Karpas-422 (cell line): ENCODE measurements at regions not wholly inside any gene's neighbourhood (a gene's known extent, or its start where the extent isn't known, plus 50 kb on each side); places are given as distances from the start of the nearest gene placed in this dataset.

ENCODE experiments used
- DNase-seq: peaks from one replicate; pipeline ENCODE4 v3.0.0-alpha.2; 2015
- H2AFZ ChIP-seq: fragments of 200-600 bp; sonication (generic); 2 replicates; pipeline ENCODE4 v1.6.1; 2014; ENCODE audit warnings: antibody characterized with exemption, low read length, mixed read lengths
- H3K27ac ChIP-seq: fragments of 200-600 bp; sonication (generic); 2 replicates; pipeline ENCODE4 v1.5.1; 2014; ENCODE audit warnings: mild to moderate bottlenecking, low read length, moderate library complexity
- H3K27me3 ChIP-seq: fragments of 200-600 bp; sonication (generic); 2 replicates; pipeline ENCODE4 v1.6.1; 2014; ENCODE audit warnings: low read length, mixed read lengths
- H3K36me3 ChIP-seq: fragments of 200-600 bp; sonication (generic); 2 replicates; pipeline ENCODE4 v1.6.1; 2014; ENCODE audit warnings: low read length, mixed read lengths; ENCODE audit not compliant: insufficient read depth
- H3K4me1 ChIP-seq: fragments of 200-600 bp; sonication (generic); 2 replicates; pipeline ENCODE4 v1.6.1; 2014; ENCODE audit warnings: mild to moderate bottlenecking, low read length, mixed read lengths
- H3K4me2 ChIP-seq: fragments of 200-600 bp; sonication (generic); 2 replicates; pipeline ENCODE4 v1.6.1; 2014; ENCODE audit warnings: low read length, low read depth, mild to moderate bottlenecking; ENCODE audit not compliant: poor library complexity, severe bottlenecking
- H3K4me3 ChIP-seq: fragments of 200-600 bp; sonication (generic); 2 replicates; pipeline ENCODE4 v1.5.1; 2014; ENCODE audit warnings: mild to moderate bottlenecking, antibody characterized with exemption, low read length, mixed read lengths
- H3K79me2 ChIP-seq: fragments of 200-600 bp; sonication (generic); 2 replicates; pipeline ENCODE4 v1.6.1; 2014; ENCODE audit warnings: mild to moderate bottlenecking, low read length, mixed read lengths
- H3K9ac ChIP-seq: fragments of 200-600 bp; sonication (generic); 2 replicates; pipeline ENCODE4 v1.6.0; 2014; ENCODE audit warnings: low read length
- H3K9me2 ChIP-seq: fragments of 200-600 bp; sonication (generic), shearing (Covaris generic); replicated peaks from 2 replicates; pipeline ENCODE4 v1.6.0; 2014; ENCODE audit warnings: mild to moderate bottlenecking, low read length, moderate library complexity; ENCODE audit not compliant: insufficient read depth
- H3K9me3 ChIP-seq: fragments of 300-700, 200-600 bp; sonication (generic); 2 replicates; pipeline ENCODE4 v1.6.1; 2014; ENCODE audit warnings: low read length, mixed read lengths
- H4K20me1 ChIP-seq: fragments of 200-600 bp; sonication (generic); 2 replicates; pipeline ENCODE4 v1.6.1; 2014; ENCODE audit warnings: mild to moderate bottlenecking, antibody characterized with exemption, low read length, low read depth; ENCODE audit not compliant: insufficient read depth

DNA sequence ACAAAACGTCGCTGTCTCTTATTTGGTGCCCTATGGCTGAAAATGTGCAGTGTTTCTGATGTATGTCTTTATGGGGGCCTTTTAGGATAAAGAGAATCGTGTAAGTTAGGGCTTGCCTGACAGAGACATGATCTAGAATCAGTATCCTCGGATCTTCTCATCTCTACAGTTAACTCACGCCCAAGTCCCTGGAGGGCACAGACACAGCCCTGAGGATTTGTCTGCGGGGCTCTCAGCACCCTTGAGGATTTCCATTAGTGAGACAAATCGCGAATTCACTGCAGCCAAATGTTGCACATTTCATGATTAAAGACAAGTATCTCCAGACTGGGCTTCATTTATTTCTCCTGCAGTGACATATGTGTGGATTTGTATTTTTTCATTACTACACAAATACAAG lies 552.7 kb downstream of the C6orf118 start:
- no peak overlapping the region for H3K4me2 ChIP-seq
- H3K27ac ChIP-seq = no peak overlapping the region
- no peaks in the 10 kb centered on the region for H4K20me1 ChIP-seq
- no peak for DNase-seq
- H2AFZ ChIP-seq = no peak overlapping the region
- H3K9ac ChIP-seq = no peak overlapping the region
- peaks cover 4% of the 10 kb centered on the region for H3K9me3 ChIP-seq
- no peaks in the 10 kb centered on the region for H3K4me1 ChIP-seq
- no peaks in the 10 kb centered on the region for H3K9me2 ChIP-seq
- no peaks in the 10 kb centered on the region for H3K79me2 ChIP-seq
- no peak overlapping the region for H3K4me3 ChIP-seq
- H3K36me3 ChIP-seq = no peaks in the 10 kb centered on the region
- H3K27me3 ChIP-seq = no peaks in the 10 kb centered on the region

DNA sequence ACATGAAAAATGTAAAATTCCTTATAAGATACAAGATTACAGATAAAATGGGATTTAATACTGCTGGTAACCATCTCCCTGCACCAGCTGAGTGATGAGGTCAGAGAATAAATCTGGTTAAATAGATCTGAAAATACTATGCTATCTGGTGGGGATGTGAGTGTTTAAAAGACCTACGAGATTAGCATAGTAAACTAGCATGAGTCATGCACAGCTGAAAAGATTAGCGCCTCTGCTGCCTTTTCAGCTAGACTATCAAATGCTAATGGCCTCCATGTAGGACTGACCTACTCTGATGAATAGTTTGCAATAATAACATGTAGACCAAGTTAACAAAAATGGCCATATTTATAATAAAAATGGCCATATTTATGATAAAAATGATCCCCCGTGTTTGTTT lies 553.3 kb downstream of the C6orf118 start:
- Histone ChIP-seq H3K27ac (no peak overlapping the region), H3K79me2 (no peaks in the 10 kb centered on the region), H3K9me3 (peaks cover 4% of the 10 kb centered on the region; the same call in 1 of the 2 replicates), H4K20me1 (no peaks in the 10 kb centered on the region), H3K9ac (no peak overlapping the region), H2AFZ (no peak overlapping the region), H3K4me1 (no peaks in the 10 kb centered on the region), H3K9me2 (no peaks in the 10 kb centered on the region), H3K4me2 (no peak overlapping the region), H3K27me3 (no peaks in the 10 kb centered on the region), H3K4me3 (no peak overlapping the region), H3K36me3 (no peaks in the 10 kb centered on the region)
- DNase-seq = no peak

DNA sequence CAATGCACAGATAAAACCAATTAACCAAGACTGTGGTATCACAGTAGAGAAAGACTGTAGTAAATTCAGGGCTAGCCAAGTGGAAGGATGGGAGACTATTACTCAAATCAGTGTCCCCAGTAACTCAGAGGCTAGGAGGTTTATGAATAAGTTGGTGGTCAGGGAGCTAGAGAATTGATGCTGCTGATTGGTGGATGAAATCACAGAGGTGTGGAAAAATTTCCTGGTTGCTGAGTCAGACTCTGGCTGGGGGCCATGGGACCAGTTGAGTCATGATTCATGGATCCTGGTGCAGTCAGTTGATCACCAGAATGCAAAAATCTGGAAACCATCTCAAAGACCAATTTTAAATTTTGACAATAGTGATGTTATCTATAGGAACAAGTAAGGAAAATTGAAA lies 555.9 kb downstream of the C6orf118 start:
- Histone ChIP-seq H4K20me1 (no peaks in the 10 kb centered on the region), H3K27ac (no peak overlapping the region), H3K4me3 (no peak overlapping the region), H3K9me2 (no peaks in the 10 kb centered on the region), H3K79me2 (no peaks in the 10 kb centered on the region), H3K4me1 (no peaks in the 10 kb centered on the region), H3K4me2 (no peak overlapping the region), H3K9ac (no peak overlapping the region), H3K9me3 (peaks cover 13% of the 10 kb centered on the region), H2AFZ (no peak overlapping the region), H3K27me3 (no peaks in the 10 kb centered on the region), H3K36me3 (no peaks in the 10 kb centered on the region)
- DNase-seq = no peak

DNA sequence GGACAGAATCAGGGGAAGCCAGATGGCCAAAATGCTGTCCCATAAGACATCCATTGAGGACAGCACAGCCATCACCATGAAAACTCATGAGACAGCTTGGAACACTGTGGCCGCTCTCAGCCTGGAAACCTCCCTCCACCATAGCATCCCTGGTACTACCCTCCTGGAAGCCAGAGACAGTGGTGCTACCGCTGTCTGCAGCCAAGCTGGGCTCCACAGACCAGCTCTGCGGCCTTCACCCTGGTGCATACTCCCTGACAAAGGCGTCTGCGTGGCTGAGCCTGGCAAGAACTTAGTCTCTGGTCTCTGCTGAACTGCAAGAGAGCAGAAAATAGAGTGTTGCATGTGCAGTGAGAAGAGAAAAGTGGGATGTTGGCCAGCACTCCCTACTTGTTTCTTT lies 558.0 kb downstream of the C6orf118 start:
- no peaks in the 10 kb centered on the region for H4K20me1 ChIP-seq

DNA sequence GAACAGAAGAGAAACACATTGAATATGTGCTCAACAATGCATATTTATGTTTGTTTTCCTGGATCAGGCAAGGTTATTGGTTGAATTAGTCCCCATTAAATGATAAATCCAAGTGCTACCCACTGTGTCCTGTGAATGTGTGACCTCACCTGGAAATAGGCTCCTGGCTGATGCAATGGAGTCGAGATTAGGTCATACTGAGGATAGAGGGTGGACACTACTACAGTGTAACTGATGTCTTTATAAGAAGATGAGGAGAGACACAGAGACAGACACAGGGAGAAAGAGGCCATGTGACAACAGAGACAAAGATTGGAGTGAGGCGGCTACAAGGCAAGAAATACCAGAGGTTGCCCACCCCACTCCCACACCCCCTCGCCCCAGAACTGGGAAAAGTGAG lies 559.3 kb downstream of the C6orf118 start:
- H3K9me2 ChIP-seq = no peaks in the 10 kb centered on the region
- H4K20me1 ChIP-seq = no peaks in the 10 kb centered on the region
- H3K9me3 ChIP-seq = peaks cover 11% of the 10 kb centered on the region; the same call in 1 of the 2 replicates
- H3K4me3 ChIP-seq = no peak overlapping the region
- no peak overlapping the region for H3K27ac ChIP-seq
- DNase-seq = no peak
- H3K79me2 ChIP-seq = no peaks in the 10 kb centered on the region
- no peaks in the 10 kb centered on the region for H3K27me3 ChIP-seq
- H3K9ac ChIP-seq = no peak overlapping the region
- no peaks in the 10 kb centered on the region for H3K4me1 ChIP-seq
- no peak overlapping the region for H2AFZ ChIP-seq
- H3K36me3 ChIP-seq = no peaks in the 10 kb centered on the region
- no peak overlapping the region for H3K4me2 ChIP-seq

More for the DNA sequence above, 558.0 kb downstream of the C6orf118 start:
- Histone ChIP-seq H3K4me1 (no peaks in the 10 kb centered on the region), H3K27ac (no peak overlapping the region), H3K27me3 (no peaks in the 10 kb centered on the region), H3K9me3 (peaks cover 11% of the 10 kb centered on the region), H2AFZ (no peak overlapping the region), H3K4me3 (no peak overlapping the region), H3K9me2 (no peaks in the 10 kb centered on the region), H3K79me2 (no peaks in the 10 kb centered on the region), H3K36me3 (no peaks in the 10 kb centered on the region), H3K9ac (no peak overlapping the region), H3K4me2 (no peak overlapping the region)
- DNase-seq = no peak

DNA sequence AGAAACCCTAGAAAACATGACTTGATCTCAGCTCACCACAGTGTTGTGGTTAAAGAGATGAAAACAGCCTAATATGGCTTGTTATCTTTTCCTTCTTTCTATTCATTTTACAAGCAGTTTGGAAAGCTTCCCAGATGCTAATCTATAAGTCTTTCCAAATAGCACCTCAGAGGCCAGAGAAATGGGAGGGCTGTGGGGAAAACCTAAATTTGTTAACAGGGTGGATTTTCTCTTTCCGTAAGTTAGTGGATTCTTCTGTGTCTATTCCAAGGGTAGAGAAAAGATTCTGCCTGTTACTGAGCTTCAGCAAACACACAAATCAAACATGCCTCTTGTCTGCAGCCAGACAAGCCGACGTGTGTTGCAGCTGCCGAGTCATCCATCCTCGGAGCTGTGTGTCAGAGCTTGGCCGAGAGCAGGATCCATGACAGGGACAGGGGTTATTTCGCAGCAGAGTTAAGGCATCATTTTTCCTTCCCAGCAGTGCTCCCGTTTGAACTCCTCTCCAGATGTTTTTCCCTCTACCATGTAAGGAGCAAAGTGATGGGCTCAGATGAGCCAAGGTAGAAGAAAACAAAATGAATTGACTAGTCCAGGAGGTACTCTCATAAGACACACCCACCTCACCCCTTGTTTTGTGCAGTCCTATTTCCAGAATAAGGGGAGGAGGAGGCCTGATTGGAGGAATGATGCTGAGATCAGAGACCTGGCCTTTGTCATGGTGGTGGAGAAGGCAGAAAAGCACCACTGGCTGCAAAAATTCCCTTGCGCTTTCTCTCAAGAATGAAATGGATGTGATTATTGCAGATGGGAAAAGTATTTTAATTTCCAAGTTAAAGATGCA lies 560.0 kb downstream of the C6orf118 start:
- Histone ChIP-seq H3K4me3 (no peak overlapping the region), H3K4me2 (no peak overlapping the region), H3K27ac (no peak overlapping the region), H3K9me2 (no peaks in the 10 kb centered on the region), H3K36me3 (no peaks in the 10 kb centered on the region), H3K27me3 (no peaks in the 10 kb centered on the region), H4K20me1 (no peaks in the 10 kb centered on the region), H3K9me3 (peaks cover 11% of the 10 kb centered on the region; the same call in 1 of the 2 replicates), H3K79me2 (no peaks in the 10 kb centered on the region), H3K9ac (no peak overlapping the region), H2AFZ (no peak overlapping the region), H3K4me1 (no peaks in the 10 kb centered on the region)
- no peak for DNase-seq

DNA sequence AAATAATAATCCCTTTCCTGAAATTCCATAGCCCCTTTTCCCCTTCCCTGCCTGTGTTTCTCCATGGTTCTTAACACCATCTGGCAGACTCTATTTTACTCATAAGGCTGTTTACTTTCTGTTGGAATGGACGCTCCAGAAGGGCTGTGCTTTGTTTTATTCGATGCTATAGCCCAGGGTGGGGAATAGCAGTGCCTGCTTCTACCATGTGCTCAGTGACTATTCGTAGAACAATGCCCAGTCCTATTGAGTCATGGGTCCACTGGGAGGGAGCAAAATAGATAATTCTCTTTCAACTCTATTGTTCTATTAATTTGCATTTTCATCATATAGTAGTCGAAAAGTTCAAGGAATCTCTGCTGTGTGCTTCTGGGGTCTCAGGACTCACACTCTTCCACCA lies 565.1 kb downstream of the C6orf118 start:
- no peak for DNase-seq
- H3K79me2 ChIP-seq = no peaks in the 10 kb centered on the region
- H3K4me1 ChIP-seq = no peaks in the 10 kb centered on the region
- no peak overlapping the region for H3K27ac ChIP-seq
- peaks cover 9% of the 10 kb centered on the region; the same call in 1 of the 2 replicates for H3K9me3 ChIP-seq
- H3K9me2 ChIP-seq = no peaks in the 10 kb centered on the region
- no peaks in the 10 kb centered on the region for H3K36me3 ChIP-seq
- H3K9ac ChIP-seq = no peak overlapping the region
- no peak overlapping the region for H2AFZ ChIP-seq
- H3K4me3 ChIP-seq = no peak overlapping the region
- H4K20me1 ChIP-seq = no peaks in the 10 kb centered on the region
- no peaks in the 10 kb centered on the region for H3K27me3 ChIP-seq
- no peak overlapping the region for H3K4me2 ChIP-seq

DNA sequence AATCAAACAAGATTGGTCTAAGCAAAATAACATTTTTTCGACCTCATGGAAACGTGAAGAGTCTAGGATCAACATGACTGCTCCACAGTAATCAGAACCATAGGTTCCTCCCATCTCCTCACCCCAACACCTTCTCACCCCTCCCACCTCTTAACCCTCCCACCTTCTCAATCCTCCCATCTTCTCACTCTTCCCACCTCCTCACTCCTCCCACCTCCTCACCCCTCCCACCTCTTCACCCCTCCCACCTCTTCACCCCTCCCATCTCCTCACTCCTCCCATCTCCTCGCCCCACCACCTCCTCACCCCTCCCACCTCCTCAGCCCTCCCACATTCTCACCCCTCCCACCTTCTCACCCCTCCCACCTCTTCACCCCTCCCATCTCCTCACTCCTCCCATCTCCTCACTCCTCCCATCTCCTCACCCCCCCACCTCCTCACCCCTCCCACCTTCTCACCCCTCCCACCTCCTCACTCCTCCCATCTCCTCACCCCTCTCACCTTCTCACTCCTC lies 567.4 kb downstream of the C6orf118 start:
- Histone ChIP-seq H3K4me3 (no peak overlapping the region), H3K36me3 (no peaks in the 10 kb centered on the region), H3K27ac (no peak overlapping the region), H3K4me1 (no peaks in the 10 kb centered on the region), H3K27me3 (no peaks in the 10 kb centered on the region), H3K9ac (no peak overlapping the region), H3K9me2 (no peaks in the 10 kb centered on the region), H3K79me2 (no peaks in the 10 kb centered on the region), H3K9me3 (peaks cover 12% of the 10 kb centered on the region), H2AFZ (no peak overlapping the region), H3K4me2 (no peak overlapping the region), H4K20me1 (no peaks in the 10 kb centered on the region)
- DNase-seq = peak; percentile 40
